HG03457 (cell line): ENCODE measurements at regions not wholly inside any gene's neighbourhood (a gene's known extent, or its start where the extent isn't known, plus 50 kb on each side); places are given as distances from the start of the nearest gene placed in this dataset.
"Not testable (repeated sequence)": the region's sequence is repeated elsewhere in the genome, so short reads cannot be mapped to it uniquely, and the experiment has no call there.

Experiments used
- ATAC-seq: cut with Tn5 transposase; IDR thresholded peaks from one replicate; pipeline ENCODE4 v1.9.1; 2021; ENCODE audit warnings: moderate number of reproducible peaks; ENCODE audit not compliant: unreplicated experiment

DNA sequence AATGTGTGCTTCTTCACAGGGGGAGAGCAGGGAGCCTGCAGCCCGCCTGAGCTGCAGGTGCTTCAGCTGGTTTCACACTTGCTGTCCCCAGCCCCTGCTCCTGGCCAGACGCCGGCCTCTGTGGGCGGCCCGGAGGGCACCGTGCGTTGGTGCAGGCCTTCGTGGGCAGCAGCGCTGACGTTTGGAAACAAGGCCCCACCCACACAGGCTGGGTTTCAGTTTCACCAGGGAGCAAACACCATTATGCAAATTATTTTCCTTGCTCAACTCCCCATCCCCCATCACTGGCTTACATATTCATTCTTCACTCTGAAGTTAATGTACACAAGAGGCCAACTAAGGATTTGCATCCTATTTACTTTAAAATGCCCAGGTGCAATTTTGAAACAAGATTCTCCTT is 343.2 kb downstream of the BCL2L11 start:
- peak; percentile 89 for ATAC-seq

DNA sequence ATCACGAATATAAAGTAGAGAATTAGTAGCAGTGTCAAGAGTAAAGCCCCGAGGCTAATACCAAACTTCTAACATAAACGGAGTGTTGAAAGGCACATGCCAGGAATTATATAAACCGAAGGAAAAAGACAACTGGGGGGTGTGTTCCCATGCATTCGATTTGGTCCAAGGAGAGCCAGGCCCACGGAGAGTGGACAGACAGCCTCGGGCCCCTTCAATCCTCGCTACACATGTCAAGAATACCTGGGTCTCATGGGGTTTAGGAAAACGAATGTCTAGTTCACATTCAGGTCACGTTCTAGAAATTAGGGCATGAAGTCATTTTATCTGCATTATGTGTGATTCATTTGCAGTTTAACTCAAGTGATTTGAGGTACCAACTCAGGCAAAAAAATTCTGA is 343.7 kb downstream of the BCL2L11 start:
- ATAC-seq: not testable (repeated sequence)

DNA sequence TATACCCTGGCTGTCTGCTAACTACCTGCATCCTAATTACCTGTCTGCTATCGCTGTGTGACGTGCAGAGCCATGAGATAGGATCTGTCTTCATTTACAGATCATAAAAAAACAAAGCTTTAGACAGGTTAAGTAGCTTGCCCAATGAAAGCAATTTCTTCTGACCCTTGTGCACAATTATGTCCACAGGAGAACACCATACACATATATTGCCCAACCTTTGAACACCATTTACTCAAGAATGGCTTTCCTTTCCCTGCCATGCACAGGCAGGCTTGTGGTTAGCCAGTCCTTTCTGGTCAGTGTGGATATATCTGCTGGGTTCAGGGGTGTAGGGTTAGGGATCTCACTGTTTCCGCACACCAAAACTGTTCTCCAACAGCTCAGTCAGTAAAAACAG is 344.8 kb downstream of the BCL2L11 start:
- not testable (repeated sequence) for ATAC-seq

DNA sequence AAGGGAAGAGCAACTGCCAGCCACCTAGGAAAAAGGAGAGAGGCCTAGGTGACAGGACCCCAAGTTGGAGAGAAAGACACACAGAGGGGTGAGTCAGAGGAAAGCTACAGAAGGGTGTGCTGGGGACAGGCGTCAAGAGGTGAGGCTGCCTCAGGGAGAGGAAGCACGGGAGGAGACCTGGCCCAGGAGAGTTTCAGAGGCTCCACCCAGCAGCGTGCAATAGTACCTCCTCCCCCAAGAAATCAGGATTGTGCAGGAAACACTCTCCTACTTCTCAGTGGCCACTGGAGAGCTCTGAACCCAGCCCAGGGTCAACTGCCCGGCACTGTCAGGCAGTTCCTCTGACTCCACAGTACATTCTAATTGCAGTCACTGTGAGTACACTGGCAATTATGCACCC is 346.0 kb downstream of the BCL2L11 start:
- not testable (repeated sequence) for ATAC-seq

DNA sequence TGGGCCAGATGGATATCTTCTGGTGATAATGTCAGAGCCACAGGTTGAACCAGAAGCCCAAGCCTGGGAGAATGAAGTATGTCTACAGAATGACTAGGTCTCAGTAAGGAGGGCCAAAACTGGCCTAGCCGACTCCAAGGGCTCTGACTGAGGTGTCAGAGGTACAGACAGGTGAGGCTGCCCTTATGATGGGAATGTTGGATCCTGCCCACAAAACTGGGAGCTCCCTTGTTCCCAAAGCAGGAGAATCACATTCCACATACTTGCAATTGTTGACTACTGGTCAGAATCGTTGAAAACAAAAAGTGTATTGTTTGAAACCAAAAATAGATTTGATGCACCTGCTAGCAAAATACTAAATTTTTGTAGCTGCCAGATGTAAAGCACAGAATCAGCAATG is 350.2 kb downstream of the BCL2L11 start:
- ATAC-seq: not testable (repeated sequence)

DNA sequence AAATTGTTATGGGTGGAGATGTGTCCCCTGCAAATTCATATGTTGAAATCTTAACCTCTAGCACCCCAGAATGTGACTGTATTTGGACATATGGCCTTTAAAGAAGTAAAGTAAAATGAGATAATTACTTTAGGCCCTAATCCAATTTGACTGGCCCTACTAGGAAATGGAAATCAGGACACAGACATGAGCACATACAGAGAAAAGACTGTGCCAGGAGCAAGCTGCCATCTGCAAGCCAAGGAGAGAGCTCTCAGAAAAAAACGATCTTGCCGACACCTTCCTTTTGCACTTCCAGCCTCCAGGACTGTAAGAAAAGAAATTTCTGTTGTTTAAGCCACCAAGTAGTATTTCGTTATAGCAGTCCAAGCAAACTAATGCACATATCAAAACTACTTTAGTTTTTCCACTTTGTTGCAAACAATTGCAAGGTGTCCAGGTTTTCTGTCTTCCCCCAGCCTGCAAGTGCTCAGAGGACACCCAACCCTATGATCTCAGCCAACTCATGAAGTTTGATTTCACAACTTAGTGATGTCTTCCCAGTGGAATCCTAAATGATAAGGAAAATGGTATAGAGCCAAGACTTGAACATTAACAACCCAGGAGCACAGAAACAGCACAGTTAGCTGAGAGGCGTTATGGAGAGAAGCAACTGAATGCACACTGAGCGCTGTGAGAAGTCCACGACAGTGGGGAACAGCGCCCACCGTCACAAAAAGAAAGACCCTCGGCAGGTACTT is 351.2 kb downstream of the BCL2L11 start:
- ATAC-seq: not testable (repeated sequence)

DNA sequence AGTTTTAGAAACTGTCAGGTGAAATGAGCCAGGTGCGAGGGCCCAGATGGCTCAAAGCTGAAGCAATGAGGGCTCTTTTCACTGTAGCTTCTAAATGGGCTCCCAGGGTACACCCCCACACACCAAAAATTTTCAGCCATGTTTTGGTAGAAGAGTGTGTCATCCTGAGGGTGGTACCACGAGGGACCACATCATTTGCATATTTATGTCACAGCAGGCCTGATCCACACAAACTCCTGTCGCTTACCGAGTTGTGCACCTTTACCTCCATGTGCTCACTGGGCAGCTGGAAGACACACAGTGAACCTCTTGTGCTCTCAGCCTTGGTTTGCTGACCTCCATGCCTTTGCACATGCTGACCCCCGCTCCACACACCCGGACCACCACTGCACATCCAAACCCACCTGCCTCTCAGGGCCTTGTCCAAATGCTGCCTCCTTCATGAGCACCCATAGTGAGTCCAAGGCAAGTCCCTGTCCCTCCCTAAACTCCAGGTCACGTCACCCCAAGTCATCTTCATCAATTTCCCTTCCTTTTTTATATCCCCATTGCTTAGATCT is 352.2 kb downstream of the BCL2L11 start:
- not testable (repeated sequence) for ATAC-seq

DNA sequence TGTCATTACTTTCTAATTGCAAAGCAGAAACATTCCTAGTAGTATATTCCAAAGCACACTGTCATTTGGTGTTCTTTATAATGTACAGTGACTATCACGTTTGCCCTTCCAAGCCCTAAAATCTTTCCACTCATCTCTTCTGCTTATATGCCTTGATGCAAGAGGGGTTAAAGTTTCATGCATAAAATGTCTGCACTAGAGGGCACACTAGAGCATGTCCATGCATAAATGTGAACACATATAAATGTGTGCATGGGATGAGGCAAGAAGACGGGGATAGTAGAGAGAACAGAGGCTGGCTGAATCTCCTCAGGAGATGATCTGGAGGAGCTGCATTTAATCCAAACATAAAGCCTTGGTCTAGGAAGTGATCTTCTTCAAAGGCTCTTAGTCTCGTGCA is 352.8 kb downstream of the BCL2L11 start:
- not testable (repeated sequence) for ATAC-seq

DNA sequence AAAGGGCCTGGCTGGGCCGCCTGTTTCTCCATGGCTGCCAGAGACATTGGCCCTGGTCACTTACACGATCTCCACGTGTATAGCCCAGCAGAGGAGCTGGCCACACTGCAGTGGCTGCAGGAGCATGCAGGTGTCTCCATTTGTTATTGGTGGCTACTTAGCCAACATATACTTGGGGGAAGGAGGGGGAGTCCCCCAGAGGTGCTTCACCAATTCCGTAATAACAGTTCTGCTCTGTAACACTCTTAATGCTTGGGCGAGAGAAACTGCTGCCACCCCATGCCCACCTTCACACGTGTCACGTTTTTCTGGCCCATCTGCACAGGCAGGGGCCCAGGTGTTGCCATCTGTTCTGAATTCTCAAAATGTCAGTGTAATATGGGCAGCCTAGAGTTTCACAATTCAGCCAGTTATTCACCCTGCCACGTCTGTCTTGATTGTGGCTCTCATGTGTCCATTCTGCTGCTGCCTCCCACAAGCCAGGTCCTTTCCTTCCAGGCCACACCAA is 353.5 kb downstream of the BCL2L11 start:
- not testable (repeated sequence) for ATAC-seq

DNA sequence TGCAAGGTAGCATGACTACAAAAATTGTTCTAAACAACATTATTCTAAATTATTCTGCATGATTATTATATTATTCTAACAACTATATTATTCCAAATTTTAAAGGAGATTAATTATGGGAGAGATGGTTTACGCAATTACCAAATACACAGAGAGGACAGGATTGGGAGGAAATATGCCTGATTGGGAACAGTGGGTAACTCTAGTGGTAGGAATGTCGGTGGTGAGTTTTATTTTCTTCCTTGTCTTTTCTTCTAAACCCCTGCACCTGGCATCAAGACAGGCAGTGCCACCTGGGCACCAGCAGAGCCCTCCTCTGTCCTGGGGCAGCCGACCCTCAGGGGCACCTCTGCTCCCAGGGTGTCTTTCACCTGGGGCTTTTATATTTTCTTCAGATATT is 357.6 kb downstream of the BCL2L11 start:
- ATAC-seq: not testable (repeated sequence)

DNA sequence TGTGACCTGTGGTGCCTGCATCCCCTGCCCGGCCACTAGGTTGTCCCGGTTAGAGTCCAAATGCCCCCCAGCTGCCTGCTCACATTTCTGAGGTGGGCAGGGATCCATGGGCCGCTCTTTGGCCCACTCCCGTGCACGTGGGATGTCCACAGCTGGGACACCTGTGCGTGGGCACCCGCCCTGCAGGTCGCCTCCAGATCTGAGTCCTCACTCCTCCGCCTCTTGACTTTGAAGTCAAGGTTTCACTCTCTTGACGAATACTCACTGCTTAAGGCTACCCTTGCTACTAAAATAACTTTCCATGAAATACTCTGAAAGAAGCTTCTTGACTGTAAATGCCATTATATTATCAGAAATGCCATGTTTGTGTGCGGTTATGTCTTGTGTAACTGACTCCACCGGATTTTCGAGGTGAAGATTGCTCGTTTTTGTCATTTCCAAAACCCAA is 358.2 kb downstream of the BCL2L11 start:
- not testable (repeated sequence) for ATAC-seq

DNA sequence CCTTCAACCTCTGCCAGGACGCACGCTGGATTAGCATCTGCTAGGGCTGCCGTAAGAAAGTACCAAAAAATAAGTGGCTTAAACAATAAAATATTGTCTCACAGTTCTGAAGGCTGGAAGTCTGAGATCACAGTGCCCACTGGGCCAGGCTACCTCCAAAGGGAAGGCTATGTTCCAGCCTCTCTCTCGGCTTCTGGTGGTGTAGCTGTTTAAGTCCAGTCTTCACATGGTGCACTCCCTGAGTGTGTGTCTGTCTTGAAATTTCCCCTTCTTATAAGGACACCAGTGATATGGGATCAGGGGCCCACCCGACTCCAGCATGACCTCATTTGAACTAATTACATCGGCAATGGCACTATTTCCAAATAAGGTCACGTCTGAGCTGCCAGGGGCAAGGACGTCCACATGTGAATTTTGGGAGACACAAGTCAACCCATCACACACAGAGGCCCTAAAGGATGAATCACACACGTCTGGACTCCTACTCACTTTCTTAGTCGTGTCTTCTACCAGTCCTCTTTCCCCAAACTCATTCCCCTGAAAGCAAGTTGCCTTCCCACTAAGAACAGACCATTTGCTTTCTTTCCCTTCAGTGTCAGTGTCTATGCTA is 359.4 kb downstream of the BCL2L11 start:
- not testable (repeated sequence) for ATAC-seq

DNA sequence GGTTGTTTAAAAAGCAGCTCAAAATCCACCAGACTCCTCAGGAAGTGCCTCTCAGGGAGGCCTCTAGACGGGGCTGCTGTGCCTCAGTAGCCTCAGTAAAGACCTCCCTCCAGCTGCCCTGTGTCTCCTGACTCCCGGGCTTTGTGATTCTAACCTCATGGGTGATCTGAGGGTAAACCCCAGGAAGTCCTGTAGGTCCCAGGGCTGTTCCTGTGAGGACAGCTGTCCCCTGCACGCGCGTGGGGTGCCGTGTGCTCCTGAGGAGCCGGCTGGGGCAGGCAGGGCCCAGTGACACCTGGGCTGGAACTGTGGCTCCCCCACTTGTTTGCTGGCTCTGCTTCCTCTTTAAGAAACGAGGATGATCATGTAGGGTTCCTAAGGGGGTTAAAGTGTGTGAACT is 359.9 kb downstream of the BCL2L11 start:
- not testable (repeated sequence) for ATAC-seq

DNA sequence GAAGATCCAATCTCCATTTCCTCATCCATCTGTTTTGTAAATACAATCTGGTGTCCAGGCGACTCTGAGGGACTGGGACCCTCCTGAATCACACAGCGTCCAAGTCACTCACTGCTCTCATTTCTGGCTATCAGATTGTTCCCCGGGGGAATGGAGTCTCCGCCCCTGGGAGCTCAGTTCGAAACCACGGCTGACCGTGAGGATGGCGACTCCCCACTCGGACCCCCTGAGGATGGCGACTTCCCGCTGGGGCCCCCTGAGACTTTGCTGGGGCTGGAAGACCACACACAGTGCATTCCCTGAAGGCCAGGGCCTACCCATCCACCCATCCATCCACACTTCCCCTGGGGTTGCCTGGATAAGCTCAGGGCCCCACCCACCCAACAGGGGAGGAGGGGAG is 360.5 kb downstream of the BCL2L11 start:
- ATAC-seq: not testable (repeated sequence)

DNA sequence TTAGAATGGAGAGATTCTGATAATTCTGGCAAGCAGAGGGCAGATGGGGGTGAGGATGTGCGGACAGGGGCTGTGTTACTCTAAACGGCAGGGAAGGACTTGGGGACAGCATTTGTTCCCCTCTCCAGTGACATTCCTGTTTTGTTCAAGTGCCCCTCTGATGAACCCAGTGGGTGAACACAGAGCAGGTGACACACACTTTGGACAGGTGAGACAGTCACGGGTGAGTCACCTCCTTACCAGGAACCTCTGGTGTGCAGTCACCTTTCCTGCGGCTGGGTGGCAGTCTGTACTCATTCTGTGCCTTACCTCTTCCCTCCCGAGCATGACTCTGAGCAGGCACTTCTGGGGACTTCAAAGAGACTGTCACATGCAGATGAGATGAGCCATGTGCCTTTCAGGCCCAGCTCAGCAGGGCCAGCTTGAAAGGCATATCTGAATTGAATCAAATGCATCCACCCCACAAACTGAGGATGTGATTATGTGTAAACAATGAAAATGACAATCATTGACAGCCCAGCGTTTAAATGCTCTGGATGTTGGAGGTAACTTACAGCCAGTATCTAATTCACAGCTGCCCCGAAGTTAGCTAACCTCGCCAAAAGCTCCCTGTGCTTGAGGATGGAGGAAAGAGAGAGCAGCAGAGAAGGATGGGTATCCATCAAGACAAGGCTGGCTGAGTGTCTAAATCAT is 362.4 kb downstream of the BCL2L11 start:
- ATAC-seq: peak; percentile 55

DNA sequence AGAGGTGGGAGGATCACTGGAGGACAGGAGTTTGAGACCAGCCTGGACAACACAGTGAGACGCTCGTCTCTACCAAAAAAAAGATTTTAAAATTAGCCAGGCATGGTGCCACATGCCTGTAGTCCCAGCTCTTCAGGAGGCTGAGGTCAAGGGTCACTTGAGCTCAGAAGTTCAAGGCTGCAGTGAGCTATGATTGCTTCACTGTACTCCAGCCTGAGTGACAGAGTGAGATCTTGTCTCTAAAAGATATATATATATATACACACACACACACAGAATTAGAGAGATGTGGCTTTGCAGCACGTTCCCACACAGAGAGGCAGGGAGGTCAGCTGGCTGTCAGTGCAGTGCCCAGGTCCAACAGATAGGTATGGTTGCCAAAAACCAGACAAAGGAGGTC is 363.4 kb downstream of the BCL2L11 start:
- not testable (repeated sequence) for ATAC-seq

DNA sequence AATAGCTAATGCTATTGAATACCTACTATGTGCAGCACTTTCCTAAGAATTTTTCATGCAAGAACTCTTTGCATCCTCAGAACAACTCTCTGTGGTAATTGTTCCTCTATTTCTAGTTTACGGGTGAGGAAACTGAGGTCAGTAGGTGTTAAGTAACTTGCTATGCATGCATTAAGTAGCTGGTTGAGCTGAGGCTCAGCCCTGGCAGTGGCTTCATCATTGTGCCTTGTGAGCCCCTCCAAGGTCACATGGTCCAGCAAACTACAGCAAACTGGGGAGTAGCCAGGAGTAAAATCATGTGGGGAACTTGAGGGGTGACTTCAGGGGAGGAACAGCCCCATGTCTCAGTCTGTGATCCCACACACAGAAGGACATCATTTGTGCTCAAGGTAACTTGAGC is 365.2 kb downstream of the BCL2L11 start:
- ATAC-seq: not testable (repeated sequence)

DNA sequence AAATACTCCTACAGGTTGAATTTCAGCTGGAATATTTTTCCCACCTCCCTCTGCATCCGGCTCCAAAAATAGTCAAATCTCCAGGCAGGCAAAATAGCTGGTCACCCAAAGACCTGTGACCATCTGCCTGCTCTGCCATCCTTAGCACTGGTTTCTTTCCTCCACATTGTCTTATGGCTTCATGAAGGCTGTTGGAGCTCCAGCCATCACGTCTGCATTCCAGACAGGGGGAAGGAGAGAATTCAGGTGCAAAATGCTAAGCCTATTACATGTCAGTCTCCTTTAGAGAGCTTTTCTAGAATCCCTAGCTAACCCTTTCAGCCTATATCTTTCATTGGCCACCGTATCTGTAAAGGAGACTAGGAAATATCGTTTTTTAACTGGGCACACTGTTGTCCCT is 367.7 kb downstream of the BCL2L11 start:
- not testable (repeated sequence) for ATAC-seq

DNA sequence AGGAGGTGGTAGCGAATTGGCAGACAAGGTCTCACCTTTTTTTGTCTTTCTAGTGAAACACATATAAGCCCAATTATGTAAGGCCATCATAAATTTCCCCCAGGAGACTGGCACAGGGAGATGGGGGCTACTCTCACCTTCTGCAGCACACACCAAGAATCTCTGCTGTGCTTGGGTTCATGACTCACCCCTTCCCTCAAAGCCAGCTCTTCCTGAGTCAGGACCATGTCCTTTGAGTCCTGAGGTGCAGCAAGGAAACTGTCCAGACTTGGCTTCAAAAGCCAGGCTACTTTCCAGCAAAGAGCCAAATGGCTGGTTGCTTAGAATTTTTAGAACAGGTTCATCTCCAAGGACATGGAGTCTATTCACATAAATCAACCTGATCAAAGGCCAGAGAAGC is 368.7 kb downstream of the BCL2L11 start:
- not testable (repeated sequence) for ATAC-seq

DNA sequence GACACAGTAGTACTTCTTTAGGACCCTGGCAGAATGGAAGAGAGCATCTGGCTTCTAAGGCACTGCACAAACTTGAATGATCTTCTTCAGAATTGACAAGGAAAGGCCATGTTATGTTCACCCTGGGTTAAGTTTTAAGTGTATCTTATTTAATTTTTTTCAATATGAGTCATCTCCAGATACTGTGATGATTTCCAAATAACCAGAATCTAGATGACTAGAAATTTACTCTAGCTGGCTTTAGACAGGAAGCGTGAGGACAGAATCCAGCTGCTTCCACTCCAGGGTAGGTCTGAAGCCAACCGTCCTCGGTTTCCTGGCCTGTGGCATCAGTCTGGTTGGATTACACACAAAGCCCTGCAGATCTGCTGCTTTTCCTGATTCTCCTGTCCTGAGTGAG is 370.5 kb downstream of the BCL2L11 start:
- ATAC-seq: not testable (repeated sequence)

DNA sequence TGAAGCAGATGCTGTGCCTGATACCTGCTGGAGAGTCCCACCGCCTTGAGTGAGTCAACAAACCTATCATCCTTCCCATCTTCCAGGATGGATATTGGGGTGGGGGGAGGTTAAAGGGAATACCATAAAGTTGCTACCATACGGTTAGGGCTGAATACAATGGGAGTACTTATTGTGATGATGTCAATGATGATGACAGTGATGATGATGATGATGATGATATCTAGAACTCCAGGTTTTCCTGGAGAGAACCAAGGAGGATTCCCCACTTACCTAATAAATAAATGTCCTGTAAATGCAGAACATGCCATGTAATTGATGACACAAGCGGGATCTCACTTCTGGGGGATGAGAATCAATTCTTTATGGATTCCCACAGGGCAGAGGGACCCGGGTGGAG is 370.9 kb downstream of the BCL2L11 start:
- ATAC-seq: not testable (repeated sequence)
